ENCODE measurements at regions not wholly inside any gene's neighbourhood (a gene's known extent, or its start where the extent isn't known, plus 50 kb on each side); places are given as distances from the start of the nearest gene placed in this dataset.

- H3K9me3 ChIP-seq: no peaks in the 10 kb centered on the region
- TF ChIP-seq, protein P1, sequence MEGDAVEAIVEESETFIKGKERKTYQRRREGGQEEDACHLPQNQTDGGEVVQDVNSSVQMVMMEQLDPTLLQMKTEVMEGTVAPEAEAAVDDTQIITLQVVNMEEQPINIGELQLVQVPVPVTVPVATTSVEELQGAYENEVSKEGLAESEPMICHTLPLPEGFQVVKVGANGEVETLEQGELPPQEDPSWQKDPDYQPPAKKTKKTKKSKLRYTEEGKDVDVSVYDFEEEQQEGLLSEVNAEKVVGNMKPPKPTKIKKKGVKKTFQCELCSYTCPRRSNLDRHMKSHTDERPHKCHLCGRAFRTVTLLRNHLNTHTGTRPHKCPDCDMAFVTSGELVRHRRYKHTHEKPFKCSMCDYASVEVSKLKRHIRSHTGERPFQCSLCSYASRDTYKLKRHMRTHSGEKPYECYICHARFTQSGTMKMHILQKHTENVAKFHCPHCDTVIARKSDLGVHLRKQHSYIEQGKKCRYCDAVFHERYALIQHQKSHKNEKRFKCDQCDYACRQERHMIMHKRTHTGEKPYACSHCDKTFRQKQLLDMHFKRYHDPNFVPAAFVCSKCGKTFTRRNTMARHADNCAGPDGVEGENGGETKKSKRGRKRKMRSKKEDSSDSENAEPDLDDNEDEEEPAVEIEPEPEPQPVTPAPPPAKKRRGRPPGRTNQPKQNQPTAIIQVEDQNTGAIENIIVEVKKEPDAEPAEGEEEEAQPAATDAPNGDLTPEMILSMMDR (IDR thresholded peaks at IDR 0.05): no peak
- H3K4me1 ChIP-seq: peaks cover 0 to 3% of the 10 kb centered on the region in 2 donors
- H3K27ac ChIP-seq: no peak overlapping the region
- H3K36me3 ChIP-seq: no peaks in the 10 kb centered on the region
- no peak for DNase-seq (ENCODE audit: low spot score in 2 of 2)
- H3K4me3 ChIP-seq: no peak overlapping the region
- intact Hi-C loops (cut with DNase I): no loop called here
- H3K27me3 ChIP-seq: no peaks in the 10 kb centered on the region
These were observed 172.1 kb upstream of the SMAD3 start for GRCh38 chr15:66893294-66893693.

DNA sequence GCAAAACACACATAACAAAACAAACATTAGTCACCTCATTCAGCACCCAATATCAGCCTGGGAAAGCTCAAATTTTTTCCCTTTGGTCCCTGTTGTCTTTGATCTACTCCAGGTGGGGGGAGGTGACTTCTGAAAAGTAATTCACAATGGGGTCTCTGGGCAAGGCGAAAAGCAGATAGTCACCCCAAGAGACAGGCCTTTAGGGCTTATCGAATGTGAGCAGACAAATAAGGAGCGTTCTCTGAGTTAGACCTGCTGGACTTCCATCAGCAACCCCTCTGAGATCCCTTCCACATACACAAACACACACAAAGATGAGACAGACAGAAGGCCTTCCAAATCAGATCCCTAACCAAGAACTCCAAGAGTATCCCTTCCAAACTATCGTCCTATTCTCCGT, 171.0 kb upstream of the SMAD3 start:
- Histone ChIP-seq H3K27me3 (no peaks in the 10 kb centered on the region), H3K9me3 (no peaks in the 10 kb centered on the region), H3K4me3 (no peak overlapping the region), H3K36me3 (no peaks in the 10 kb centered on the region), H3K27ac (no peak overlapping the region), H3K4me1 (peaks cover 0 to 3% of the 10 kb centered on the region in 2 donors)
- intact Hi-C loops (cut with DNase I): no loop called here
- DNase-seq (ENCODE audit: low spot score in 2 of 2): no peak
- TF ChIP-seq, protein P1 (IDR thresholded peaks at IDR 0.05): no peak

GRCh38 chr15:66894986-66895780, 170.2 kb upstream of the SMAD3 start:
- Histone ChIP-seq H3K4me3 (no peak overlapping the region), H3K4me1 (peaks cover 0 to 3% of the 10 kb centered on the region in 2 donors), H3K9me3 (no peaks in the 10 kb centered on the region), H3K27me3 (no peaks in the 10 kb centered on the region), H3K27ac (no peak overlapping the region), H3K36me3 (no peaks in the 10 kb centered on the region)
- intact Hi-C loops (cut with DNase I): no loop called here
- no peak for DNase-seq (ENCODE audit: low spot score in 2 of 2)
- TF ChIP-seq, protein P1 (IDR thresholded peaks at IDR 0.05): no peak

DNA sequence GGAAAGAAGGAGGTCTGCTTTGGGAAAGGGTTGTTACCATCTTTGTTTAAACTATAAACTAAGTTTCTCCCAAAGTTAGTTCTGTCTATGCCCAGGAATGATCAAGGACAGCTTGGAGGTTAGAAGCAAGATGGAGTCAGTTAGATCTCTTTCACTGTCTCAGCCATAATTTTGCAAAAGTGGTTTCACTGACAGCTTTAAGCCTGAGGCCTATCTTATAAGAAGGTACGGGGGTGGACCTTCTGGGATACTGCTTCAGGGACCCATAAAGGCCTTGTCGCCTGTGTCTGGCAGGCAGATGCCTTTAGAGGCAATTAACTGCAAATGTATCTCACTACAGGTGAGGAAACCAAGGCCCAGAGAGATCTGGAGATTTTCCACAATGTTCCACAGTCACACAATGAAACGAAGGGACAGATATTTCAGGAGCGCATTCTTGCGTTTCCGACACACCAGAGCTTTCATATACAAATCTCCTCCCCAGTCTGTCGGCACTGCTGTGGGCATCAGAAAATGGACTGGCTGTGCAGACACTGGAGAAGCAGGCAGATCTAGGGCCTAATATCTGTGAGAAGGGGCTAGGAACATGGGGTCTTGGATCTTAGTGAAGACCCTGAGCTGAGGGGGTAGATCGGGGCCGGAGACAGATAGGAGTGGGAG, 169.5 kb upstream of the SMAD3 start:
- peaks cover 0 to 3% of the 10 kb centered on the region in 2 donors for H3K4me1 ChIP-seq
- DNase-seq (ENCODE audit: low spot score in 2 of 2): no peak
- no peaks in the 10 kb centered on the region for H3K9me3 ChIP-seq
- TF ChIP-seq, protein P1 (IDR thresholded peaks at IDR 0.05): no peak
- intact Hi-C loops (cut with DNase I): no loop called here
- no peaks in the 10 kb centered on the region for H3K36me3 ChIP-seq
- H3K27me3 ChIP-seq: no peaks in the 10 kb centered on the region
- no peak overlapping the region for H3K4me3 ChIP-seq
- no peak overlapping the region for H3K27ac ChIP-seq

DNA sequence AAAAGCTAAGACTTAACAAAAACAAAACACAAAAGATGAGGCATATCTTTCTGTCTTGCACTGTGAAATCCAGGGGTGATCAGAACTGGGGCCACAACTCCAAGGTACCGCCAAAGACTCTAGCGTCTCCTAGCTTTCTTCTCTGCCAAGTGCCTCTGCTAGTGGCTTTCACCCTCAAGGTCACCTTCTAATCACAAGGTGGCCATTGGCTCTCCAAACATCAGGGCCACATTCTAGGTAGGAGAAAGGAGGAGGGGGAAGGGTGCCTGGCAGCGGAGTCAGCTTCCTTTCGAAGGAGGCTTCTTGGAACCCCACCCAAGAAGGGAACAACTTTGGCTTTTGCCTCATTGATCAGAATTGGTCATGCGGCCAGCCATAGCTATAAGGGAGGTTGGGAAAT, 168.8 kb upstream of the SMAD3 start:
- Histone ChIP-seq H3K27ac (no peak overlapping the region), H3K4me1 (peaks cover 0 to 5% of the 10 kb centered on the region in 2 donors), H3K9me3 (no peaks in the 10 kb centered on the region), H3K27me3 (no peaks in the 10 kb centered on the region), H3K4me3 (no peak overlapping the region), H3K36me3 (no peaks in the 10 kb centered on the region)
- intact Hi-C loops (cut with DNase I): no loop called here
- no peak for DNase-seq (ENCODE audit: low spot score in 2 of 2)
- TF ChIP-seq, protein P1 (IDR thresholded peaks at IDR 0.05): no peak
